Activated naive CD4-positive, alpha-beta T cell treated with anti-CD3 and anti-CD28 coated beads, Interleukin-2, amount 50 U/mL, for 24 hours (primary cell): ENCODE measurements at regions not wholly inside any gene's neighbourhood (a gene's known extent, or its start where the extent isn't known, plus 50 kb on each side); places are given as distances from the start of the nearest gene placed in this dataset.

Experiments
- H3K27ac Mint-ChIP-seq: one replicate; pipeline ENCODE4 v1.8.0; 2021; ENCODE audit warnings: mild to moderate bottlenecking, mixed read lengths
- H3K27me3 Mint-ChIP-seq: one replicate; pipeline ENCODE4 v1.8.0; 2021; ENCODE audit warnings: mixed read lengths
- H3K36me3 Mint-ChIP-seq: one replicate; pipeline ENCODE4 v1.8.0; 2021; ENCODE audit warnings: mixed read lengths
- H3K4me1 Mint-ChIP-seq: one replicate; pipeline ENCODE4 v1.8.0; 2021; ENCODE audit warnings: mixed read lengths
- H3K4me3 Mint-ChIP-seq: one replicate; pipeline ENCODE4 v1.8.0; 2021; ENCODE audit warnings: mild to moderate bottlenecking, mixed read lengths
- H3K9me3 Mint-ChIP-seq: one replicate; pipeline ENCODE4 v1.8.0; 2021; ENCODE audit warnings: mixed read lengths

DNA sequence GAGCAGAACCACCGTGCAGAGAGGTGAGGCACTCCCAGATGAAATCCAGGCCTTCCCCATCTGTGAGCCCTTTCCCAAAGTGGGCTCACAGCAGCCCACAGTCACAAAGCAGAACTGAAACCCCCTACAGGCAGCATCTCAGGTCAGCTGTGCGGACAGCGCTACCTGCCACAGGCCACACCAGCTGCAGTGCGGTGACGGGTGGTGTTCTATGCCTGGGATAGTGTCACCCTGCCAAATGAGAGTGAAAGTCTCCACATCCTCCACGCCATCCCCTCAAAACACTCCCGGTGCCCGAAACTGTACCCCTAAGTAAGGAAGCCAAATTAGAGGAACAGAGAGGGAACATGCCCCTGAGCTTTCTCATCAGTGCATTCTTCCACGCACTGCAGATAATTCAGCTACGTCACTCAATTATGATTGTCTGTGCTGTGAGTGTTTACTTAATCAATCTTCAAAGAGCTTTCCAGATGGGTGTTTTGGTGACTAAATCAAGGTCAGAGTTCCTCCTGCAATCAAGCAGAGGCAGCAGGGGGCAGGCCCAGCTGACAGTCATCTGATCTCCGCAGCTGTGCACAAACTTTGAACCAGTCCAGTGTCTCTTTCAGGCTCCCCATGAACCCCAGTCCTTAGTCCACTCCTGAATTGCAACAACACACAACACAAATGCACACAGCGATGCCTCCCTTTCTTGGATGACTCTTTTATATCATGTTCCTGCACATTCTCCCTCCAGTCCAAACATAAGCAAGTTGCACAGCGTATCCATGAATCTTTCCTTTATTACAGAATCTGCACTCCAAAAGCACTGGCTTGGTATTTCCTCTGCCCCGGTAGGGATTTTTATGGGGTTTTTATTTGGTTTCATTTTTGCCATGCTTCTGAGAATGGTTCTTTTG is 150.0 kb downstream of the TOMM20 start:
- Mint-ChIP-seq H3K4me1 (peaks cover 69% of the 10 kb centered on the region), H3K27ac (peak overlapping the region; percentile 89), H3K27me3 (no peaks in the 10 kb centered on the region), H3K9me3 (no peaks in the 10 kb centered on the region), H3K36me3 (no peaks in the 10 kb centered on the region), H3K4me3 (peak overlapping the region; percentile 61)

DNA sequence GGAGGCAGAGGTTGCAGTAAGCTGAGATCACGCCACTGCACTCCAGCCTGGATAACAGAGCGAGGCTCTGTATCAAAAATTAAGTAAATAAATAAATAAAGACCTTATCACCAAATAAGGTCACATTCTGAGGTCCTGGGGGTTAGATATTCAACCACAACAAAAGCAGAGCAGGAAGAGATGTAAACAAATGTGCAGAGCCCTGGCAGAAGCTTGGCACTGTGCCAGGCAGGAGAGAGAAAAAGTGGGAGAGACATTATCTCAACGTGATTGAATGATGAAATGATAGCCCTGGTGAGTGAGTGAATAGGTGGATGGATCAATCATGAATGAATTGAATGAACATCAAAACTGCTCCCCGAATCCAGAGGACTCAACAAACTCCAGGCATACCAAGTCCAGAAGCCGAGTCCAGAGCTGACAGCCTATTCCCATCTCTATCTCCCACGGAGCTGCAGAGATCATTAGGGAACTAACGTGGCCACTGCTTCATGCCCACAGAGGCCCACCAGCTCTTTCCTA is 150.7 kb downstream of the TOMM20 start:
- Mint-ChIP-seq H3K27ac (peak overlapping the region; percentile 89), H3K9me3 (no peaks in the 10 kb centered on the region), H3K27me3 (no peaks in the 10 kb centered on the region), H3K4me1 (peaks cover 73% of the 10 kb centered on the region), H3K4me3 (no peak overlapping the region), H3K36me3 (no peaks in the 10 kb centered on the region)

DNA sequence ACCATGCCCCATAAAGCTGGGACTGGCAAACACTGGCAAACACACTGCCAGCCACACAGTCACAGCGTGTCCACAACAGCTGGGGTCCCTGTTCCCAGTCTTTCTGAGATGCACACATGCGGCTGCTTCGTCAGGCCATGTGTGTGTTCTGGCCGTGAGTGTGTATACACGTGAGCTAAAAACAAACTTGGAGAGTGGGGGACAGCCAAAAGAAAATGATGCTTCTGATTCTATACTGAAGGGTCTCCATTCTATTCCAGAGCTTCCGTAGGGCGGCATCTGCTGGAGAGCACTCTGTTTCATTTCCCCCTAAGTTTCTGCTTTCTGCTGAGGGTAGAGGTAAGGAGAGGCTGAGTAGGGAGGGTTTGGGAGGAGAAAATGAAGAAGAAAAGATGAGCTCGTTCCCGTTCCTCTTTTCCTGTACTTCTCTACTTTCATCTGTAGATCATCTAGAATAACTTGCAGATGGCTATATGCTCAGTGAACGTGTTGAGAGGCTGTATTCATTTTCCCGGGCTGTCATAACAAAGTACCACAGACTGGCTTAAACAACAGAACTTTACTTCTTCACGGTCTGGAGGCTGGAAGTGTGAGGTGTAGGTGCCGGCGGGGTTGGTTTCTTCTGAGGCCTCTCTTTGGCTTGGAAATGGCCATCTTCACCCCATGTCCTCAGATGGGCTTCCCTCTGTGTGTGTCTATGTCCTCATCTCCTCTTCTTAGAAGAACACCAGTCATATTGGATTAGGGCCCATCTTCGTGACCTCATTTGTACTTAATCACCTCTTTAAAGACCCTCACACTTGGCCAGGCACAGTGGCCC is 151.6 kb downstream of the TOMM20 start:
- Mint-ChIP-seq H3K9me3 (no peaks in the 10 kb centered on the region), H3K36me3 (no peaks in the 10 kb centered on the region), H3K27me3 (no peaks in the 10 kb centered on the region), H3K4me1 (peaks cover 77% of the 10 kb centered on the region), H3K27ac (peak overlapping the region; percentile 65), H3K4me3 (no peak overlapping the region)

DNA sequence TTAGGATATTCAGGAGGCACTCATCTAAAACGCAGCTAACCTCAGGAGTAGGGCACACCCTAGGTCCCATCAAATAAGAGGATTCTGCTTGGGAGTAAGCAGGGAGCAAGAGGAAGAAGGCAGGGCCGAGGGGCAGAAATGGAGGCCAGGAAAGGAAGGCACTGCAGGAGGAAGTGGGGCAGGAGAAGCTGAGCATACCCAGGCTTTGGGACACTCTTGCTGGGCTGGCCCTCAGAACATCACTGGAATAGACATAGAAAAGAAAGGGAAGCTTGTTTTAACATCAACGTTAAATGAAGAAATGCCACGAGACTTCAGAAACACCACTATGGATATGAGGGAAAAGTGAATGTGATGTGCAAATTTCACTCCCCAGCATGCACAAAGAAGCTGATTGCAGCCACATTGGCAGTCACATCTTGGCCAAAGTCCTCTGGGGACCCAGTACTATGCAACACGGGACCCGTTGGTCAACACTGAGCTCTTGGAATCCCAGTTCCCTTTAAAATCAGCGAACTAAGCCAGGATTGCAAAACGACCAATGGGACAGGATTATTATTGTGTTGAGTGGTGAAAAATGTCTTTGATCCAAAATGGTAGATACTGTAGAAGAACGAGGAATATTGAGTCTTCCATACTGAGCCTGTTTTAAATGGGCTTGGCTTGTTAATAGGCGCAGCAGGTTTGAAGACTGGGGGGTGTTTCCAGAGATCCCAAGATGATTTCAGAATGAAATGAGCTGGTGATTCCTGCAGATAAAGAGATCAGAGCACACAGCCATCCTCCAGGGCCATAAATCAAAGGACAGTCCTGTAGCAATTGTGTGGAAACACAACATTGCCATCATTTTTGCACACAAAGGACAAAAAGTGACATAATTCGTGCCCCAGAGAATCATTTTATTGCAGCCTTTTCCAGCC is 152.4 kb downstream of the TOMM20 start:
- H3K27me3 Mint-ChIP-seq: no peaks in the 10 kb centered on the region
- H3K36me3 Mint-ChIP-seq: no peaks in the 10 kb centered on the region
- no peaks in the 10 kb centered on the region for H3K9me3 Mint-ChIP-seq
- H3K4me1 Mint-ChIP-seq: peaks cover 79% of the 10 kb centered on the region
- H3K4me3 Mint-ChIP-seq: no peak overlapping the region
- peak overlapping the region; percentile 63 for H3K27ac Mint-ChIP-seq

DNA sequence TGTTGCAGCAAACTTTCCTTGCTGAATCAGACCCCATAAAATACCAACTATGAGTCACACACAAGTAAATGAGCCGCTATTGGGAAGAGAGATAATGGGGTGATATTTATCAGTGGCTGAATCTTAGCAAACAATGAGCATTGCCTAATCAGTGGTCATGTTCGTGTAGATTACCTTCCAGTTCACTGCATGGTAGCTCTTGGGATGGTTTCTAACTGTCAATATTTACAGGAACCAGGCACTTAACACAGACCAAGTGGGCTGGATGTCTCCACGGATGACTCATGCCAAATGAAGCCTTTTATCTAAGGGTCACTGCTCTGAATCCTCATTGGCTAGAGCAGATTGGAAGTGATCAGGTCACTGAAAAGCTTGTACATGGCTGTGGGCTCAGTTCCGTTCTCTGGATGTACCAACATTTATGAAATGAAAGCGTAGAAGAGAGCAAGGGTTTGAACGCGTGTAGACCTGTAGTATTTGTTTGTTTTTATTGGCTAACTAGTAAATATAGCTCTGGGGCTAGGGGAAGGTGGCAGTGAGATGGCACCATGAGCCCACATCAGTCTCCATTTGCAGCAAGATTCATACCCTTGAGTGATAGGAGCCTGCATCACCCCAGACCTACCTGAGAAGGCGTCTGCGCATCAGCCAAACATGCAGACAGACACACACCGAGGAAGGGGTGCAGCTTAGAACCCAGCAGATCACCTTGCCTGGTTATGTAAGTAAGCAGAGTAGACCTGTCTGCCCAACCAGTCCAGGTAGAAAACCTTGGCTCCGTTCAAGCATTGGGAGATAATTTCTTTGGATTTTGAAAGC is 153.3 kb downstream of the TOMM20 start:
- H3K4me3 Mint-ChIP-seq: no peak overlapping the region
- H3K27me3 Mint-ChIP-seq: no peaks in the 10 kb centered on the region
- H3K4me1 Mint-ChIP-seq: peaks cover 79% of the 10 kb centered on the region
- no peaks in the 10 kb centered on the region for H3K9me3 Mint-ChIP-seq
- peak overlapping the region; percentile 63 for H3K27ac Mint-ChIP-seq
- H3K36me3 Mint-ChIP-seq: no peaks in the 10 kb centered on the region

DNA sequence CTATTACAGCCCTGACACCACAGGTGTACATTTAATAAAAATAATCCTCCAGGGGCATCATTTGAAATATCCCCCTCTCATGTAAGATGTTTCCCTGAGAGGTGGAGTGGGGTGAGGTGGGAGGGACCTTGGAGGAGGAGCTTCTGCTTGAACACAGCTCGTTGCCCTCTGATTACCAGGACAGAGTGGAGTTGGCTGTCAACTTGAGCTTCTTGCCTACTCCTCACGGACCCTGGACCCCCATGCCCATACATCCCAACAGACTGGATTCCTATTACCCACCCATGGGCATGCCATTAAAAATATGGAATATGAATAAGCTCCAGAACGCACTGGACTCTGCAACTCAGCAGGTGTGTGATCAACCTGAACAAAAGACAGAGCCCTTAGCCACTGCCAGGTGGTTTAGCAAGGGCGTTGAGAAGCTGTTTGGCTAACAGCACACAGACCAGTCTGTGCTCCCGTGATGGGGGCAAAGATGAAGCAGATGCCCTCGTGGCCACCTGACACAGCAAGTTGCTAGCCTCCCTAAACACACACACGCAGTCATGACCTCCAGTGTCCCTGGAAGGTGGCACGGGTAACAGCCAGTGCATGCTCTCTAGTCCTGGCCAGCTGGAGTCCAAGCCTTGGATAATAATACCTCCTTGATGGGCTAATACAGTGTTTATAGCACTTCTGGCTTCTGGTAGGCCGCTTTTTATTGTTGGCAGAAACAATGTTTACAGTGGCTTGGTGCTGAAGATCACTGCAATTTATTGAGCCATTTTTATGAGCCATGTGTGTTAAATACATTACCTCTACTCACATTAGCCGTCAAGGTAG is 155.0 kb downstream of the TOMM20 start:
- Mint-ChIP-seq H3K4me1 (peaks cover 64% of the 10 kb centered on the region), H3K27ac (peak overlapping the region; percentile 30), H3K9me3 (no peaks in the 10 kb centered on the region), H3K36me3 (no peaks in the 10 kb centered on the region), H3K4me3 (no peak overlapping the region), H3K27me3 (no peaks in the 10 kb centered on the region)

DNA sequence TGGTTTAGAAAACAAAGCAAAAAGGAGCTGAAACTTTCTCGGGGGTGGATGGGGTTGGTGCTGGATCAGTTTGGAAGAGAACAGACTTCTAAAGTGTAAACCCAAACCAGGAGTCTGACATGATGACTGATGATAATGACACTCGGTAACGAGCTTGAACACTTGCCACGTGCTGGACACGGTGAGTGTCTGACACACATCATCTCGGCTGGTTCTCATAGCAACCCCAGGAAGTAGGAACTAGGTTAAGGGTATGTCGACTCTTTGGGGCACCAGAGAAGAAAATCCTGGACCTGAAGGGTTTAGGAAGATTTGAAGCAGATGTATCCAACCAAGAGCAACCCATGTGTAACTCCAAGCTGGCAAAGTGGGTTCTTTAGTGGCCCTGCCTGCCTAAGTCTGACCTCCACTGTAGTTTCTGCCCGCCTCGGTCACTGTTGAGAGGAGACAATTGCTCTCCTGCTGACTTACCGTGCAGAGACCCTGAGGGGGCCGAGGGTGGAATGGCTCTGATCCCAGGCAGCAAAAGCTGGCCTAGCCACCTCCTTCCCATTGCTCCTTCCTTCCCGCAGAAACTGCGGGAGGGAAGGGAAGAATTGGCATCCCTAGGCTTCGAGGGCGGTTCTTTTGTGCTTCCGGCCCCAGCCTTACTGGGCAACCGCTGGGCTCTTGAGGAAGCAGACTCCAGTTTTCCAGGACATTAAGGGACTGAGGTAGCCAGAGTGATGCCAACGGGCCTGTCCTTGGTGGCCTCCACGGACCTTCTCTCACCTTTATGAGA is 156.0 kb downstream of the TOMM20 start:
- no peaks in the 10 kb centered on the region for H3K27me3 Mint-ChIP-seq
- no peaks in the 10 kb centered on the region for H3K9me3 Mint-ChIP-seq
- peaks cover 54% of the 10 kb centered on the region for H3K4me1 Mint-ChIP-seq
- no peak overlapping the region for H3K27ac Mint-ChIP-seq
- H3K36me3 Mint-ChIP-seq: no peaks in the 10 kb centered on the region
- H3K4me3 Mint-ChIP-seq: no peak overlapping the region

DNA sequence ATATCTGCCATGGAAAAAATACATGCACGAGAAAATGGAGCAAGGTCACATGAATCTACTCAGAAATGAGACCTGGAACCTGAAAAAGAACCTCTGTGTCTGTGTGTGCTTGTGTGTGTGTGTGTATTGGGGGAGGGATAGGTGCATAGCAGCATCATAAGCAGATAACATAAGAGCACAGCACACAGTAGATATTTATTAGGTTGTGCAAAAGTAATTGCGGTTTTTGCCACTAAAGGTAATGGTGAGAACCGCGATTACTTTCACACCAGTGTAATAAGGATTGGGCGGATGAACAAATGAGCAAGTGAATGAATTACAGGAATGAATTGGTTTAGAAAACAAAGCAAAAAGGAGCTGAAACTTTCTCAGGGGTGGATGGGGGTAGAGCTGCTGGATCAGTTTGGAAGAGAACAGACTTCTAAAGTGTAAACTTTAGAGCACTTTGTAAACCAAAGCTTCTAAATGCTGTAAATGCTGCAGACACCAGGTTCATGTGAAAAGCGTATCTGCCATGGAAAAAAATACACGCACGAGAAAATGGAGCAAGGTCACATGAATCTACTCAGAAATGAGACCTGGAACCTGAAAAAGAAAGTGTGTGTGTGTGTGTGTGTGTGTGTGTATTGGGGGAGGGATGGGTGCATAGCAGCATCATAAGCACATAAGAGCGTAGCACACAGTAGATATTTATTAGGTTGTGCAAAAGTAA is 156.9 kb downstream of the TOMM20 start:
- Mint-ChIP-seq H3K9me3 (no peaks in the 10 kb centered on the region), H3K36me3 (no peaks in the 10 kb centered on the region), H3K4me3 (no peak overlapping the region), H3K27ac (peak overlapping the region; percentile 8), H3K27me3 (no peaks in the 10 kb centered on the region), H3K4me1 (peaks cover 46% of the 10 kb centered on the region)

DNA sequence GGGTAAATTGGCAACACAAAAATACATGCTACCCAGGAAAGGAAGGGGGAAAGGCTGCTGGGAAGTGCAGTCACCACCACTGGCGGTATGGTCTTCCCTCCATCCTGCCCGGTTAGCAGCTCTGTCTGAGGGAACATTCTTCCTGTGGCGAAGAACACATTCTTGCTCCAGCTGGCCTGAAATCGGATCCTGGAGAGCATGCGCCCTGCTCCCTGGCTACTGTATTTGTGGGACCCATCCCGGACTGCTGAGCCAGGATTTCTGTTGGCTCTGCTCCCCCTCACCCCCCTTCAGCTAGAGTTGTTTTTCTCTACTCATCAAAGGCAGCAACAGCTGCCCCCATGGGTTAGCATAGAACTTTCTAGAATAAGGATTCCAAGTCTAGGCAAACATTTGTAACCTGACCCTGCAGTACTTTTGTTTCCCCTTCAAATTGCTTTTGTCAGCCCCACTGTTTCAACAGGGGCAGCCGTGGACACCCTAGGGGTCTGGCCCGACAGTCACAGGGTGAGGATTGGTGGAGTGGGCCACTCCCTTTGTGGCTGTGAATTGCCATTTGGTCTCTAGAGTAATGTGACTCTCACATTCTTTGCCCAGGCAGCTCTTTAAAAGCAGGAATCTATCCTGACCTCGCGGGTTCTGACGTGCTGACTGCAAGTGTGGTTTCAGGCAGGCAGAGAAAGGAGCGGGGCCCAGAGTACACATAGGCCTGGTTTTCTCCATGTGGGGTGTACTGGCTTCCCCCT is 157.7 kb downstream of the TOMM20 start:
- H3K36me3 Mint-ChIP-seq: no peaks in the 10 kb centered on the region
- H3K4me1 Mint-ChIP-seq: peaks cover 46% of the 10 kb centered on the region
- no peaks in the 10 kb centered on the region for H3K9me3 Mint-ChIP-seq
- no peaks in the 10 kb centered on the region for H3K27me3 Mint-ChIP-seq
- no peak overlapping the region for H3K4me3 Mint-ChIP-seq
- H3K27ac Mint-ChIP-seq: no peak overlapping the region

DNA sequence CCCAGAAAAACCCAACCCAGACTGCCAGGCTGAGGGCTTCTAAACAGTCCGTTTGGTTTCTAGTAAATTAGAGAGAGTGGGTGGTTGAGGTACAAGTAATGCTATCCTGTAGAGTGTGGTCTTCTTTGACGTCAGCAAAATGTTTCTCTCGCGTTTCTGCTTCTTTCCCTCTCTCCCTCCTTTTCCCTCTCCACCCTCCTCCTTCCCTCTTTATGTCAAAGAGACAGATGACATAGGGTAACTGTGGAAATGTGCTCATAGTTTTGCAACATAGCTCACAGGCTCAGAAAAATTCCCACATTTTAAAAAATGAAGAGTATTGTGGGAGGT is 158.3 kb downstream of the TOMM20 start:
- Mint-ChIP-seq H3K27ac (peak overlapping the region; percentile 43), H3K4me1 (peaks cover 43% of the 10 kb centered on the region), H3K4me3 (no peak overlapping the region), H3K36me3 (no peaks in the 10 kb centered on the region), H3K27me3 (no peaks in the 10 kb centered on the region), H3K9me3 (no peaks in the 10 kb centered on the region)

DNA sequence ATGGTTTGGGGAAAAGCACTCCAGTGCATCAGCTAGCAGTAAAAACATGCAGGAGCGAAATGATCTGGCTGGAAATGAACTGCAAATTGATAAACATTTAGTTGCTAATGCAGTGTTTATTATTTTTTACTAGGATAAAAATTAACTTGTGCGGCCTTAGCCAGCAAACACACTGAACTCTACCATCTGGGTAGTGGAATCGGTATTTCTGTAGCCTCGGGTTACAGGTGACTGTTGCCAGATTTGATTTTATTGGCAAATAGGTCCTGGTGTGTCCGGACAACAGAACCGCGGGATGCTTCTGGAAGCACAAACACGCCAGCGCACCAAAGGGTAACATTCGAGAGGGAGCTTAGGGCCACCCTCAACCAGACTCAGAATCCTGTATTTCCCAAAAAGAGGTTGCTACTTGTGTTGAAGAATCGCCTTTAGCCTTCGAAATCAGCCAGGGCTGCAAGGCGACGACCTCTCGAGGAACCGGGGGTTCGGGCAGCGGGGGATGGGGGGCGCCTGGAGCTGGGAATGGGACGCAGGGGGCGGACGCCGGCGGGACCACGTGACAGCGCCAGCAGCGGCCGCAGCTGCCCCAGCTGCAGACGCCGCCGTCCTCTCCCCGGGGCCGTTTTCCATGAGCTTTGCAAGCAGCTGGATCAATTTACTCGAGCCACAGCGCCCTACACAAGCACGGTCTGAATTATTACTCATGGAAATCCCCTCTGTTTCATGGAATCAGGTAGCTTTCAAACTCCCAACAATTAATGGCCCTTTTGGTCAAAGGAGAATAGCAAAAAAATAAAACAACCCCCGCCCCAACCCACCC is 158.8 kb downstream of the TOMM20 start:
- H3K27me3 Mint-ChIP-seq: no peaks in the 10 kb centered on the region
- H3K27ac Mint-ChIP-seq: no peak overlapping the region
- no peak overlapping the region for H3K4me3 Mint-ChIP-seq
- no peaks in the 10 kb centered on the region for H3K9me3 Mint-ChIP-seq
- H3K36me3 Mint-ChIP-seq: no peaks in the 10 kb centered on the region
- H3K4me1 Mint-ChIP-seq: peaks cover 43% of the 10 kb centered on the region

DNA sequence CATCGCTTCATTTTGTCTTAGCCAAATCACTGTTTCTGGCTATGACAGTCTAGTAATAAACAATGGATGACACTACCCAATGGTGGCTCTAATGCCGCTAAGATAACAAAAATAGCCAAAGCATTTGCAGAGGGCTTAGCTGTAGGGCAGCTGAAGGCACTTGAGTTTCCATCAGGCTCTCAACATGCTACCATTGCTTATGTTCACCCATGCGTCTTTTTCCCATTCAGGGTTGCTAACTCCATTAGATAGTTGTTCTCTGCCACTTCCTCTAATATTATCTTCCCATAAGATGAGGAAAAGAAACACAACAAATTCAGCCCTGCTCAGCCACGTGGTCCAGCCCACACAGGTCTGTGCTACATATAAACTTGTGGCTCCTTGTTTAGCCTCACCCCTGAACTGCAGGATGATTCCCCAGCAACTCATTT is 159.6 kb downstream of the TOMM20 start:
- Mint-ChIP-seq H3K4me1 (peaks cover 44% of the 10 kb centered on the region), H3K27me3 (no peaks in the 10 kb centered on the region), H3K36me3 (no peaks in the 10 kb centered on the region), H3K9me3 (no peaks in the 10 kb centered on the region), H3K27ac (no peak overlapping the region), H3K4me3 (no peak overlapping the region)
